ENCODE measurements at regions not wholly inside any gene's neighbourhood (a gene's known extent, or its start where the extent isn't known, plus 50 kb on each side); places are given as distances from the start of the nearest gene placed in this dataset.

GRCh38 chr11:31986201-31986889 lies 104.5 kb upstream of the RCN1 start:
- TF ChIP-seq CTCF (conservative IDR thresholded peaks at IDR 0.05 in 1 of 2, IDR thresholded peaks at IDR 0.05 in 1 of 2; ENCODE audit: low read depth in 1 of 2, low read length in 2 of 2): no peak
- no peak for TF ChIP-seq EZH2 (IDR thresholded peaks at IDR 0.05; ENCODE audit: low read length, missing control alignments)
